ENCODE measurements at regions not wholly inside any gene's neighbourhood (a gene's known extent, or its start where the extent isn't known, plus 50 kb on each side); places are given as distances from the start of the nearest gene placed in this dataset.

DNA sequence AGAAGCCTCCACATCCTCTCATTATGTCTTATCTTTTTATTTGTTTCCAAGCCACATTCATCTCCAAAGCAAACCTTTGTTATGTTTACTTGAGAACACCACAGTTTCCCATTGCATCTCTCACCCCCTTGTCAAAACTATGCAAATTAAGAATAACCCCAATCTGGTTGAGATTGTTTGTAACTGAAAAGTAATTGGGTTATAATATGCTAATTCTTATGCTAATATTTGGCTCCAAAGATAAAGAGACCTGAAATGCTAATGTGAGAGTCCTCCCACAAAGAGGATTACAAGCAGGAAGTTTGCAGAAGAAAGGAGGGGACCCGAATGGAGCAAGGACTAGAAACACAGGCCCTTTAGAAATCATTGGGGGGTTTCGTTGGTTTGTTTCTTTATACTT, 92.9 kb upstream of the UBL3 start:
- Histone ChIP-seq H3K9me3 (ENCODE audit: low read depth, low read length, poor library complexity, severe bottlenecking) (no peaks in the 10 kb centered on the region), H3K4me1 (ENCODE audit: insufficient read depth, low read length, poor library complexity, severe bottlenecking) (no peaks in the 10 kb centered on the region), H3K4me3 (ENCODE audit: low read depth, low read length, poor library complexity, severe bottlenecking) (no peak overlapping the region), H3K27ac (ENCODE audit: low read depth, low read length, poor library complexity, severe bottlenecking) (no peak overlapping the region), H3K36me3 (ENCODE audit: insufficient read depth, low read length, poor library complexity, severe bottlenecking) (no peaks in the 10 kb centered on the region), H3K27me3 (replicated peaks; ENCODE audit: insufficient read depth, low read depth, low read length, poor library complexity) (no peaks in the 10 kb centered on the region)
- CTCF ChIA-PET: no interaction called here
- POLR2A ChIA-PET (ENCODE audit: low non-redundant PET): no interaction called here
- no peak for DNase-seq (ENCODE audit: low spot score)
- TF ChIP-seq EZH2 (IDR thresholded peaks at IDR 0.05; ENCODE audit: borderline replicate concordance, low read depth, low read length, poor library complexity, severe bottlenecking): no peak
- TF ChIP-seq CTCF (conservative IDR thresholded peaks at IDR 0.05; ENCODE audit: low read depth, low read length): no peak
- intact Hi-C loops (cut with micrococcal nuclease; ENCODE audit: unreplicated experiment): no loop called here
- no TSS peak for BruUV-seq (replicated peaks)

DNA sequence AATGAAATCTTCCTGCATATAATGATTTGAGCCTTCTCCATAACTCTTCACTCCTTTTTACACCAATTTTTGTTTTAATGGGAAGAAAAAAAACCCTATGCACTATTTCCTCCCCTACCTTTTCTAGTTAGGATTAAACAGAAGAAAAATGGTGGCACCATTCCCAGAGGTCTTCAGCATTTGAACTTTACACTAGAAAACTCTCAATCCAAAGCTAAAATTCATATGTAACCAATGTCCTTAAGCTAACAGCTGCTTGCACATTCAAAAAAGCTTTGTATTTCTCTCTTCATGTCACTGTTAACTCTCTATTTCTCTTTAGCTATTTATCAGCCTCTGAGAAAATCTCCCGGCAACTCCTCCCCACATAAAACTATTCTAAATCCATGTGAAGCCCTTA, 90.3 kb upstream of the UBL3 start:
- ChIA-PET CTCF (no interaction called here), POLR2A (ENCODE audit: low non-redundant PET) (no interaction called here)
- no peaks in the 10 kb centered on the region for H3K4me1 ChIP-seq (ENCODE audit: insufficient read depth, low read length, poor library complexity, severe bottlenecking)
- no TSS peak for BruUV-seq (replicated peaks)
- TF ChIP-seq EZH2 (IDR thresholded peaks at IDR 0.05; ENCODE audit: borderline replicate concordance, low read depth, low read length, poor library complexity, severe bottlenecking) (no peak), CTCF (conservative IDR thresholded peaks at IDR 0.05; ENCODE audit: low read depth, low read length) (no peak)
- H3K36me3 ChIP-seq (ENCODE audit: insufficient read depth, low read length, poor library complexity, severe bottlenecking): no peaks in the 10 kb centered on the region
- no peaks in the 10 kb centered on the region for H3K27me3 ChIP-seq (replicated peaks; ENCODE audit: insufficient read depth, low read depth, low read length, poor library complexity)
- DNase-seq (ENCODE audit: low spot score): no peak
- no peak overlapping the region for H3K4me3 ChIP-seq (ENCODE audit: low read depth, low read length, poor library complexity, severe bottlenecking)
- intact Hi-C loops (cut with micrococcal nuclease; ENCODE audit: unreplicated experiment): no loop called here
- H3K9me3 ChIP-seq (ENCODE audit: low read depth, low read length, poor library complexity, severe bottlenecking): no peaks in the 10 kb centered on the region
- no peak overlapping the region for H3K27ac ChIP-seq (ENCODE audit: low read depth, low read length, poor library complexity, severe bottlenecking)

GRCh38 chr13:29939158-29939557, 88.7 kb upstream of the UBL3 start:
- Histone ChIP-seq H3K9me3 (ENCODE audit: low read depth, low read length, poor library complexity, severe bottlenecking) (no peaks in the 10 kb centered on the region), H3K27ac (ENCODE audit: low read depth, low read length, poor library complexity, severe bottlenecking) (no peak overlapping the region), H3K36me3 (ENCODE audit: insufficient read depth, low read length, poor library complexity, severe bottlenecking) (no peaks in the 10 kb centered on the region), H3K4me3 (ENCODE audit: low read depth, low read length, poor library complexity, severe bottlenecking) (no peak overlapping the region), H3K27me3 (replicated peaks; ENCODE audit: insufficient read depth, low read depth, low read length, poor library complexity) (no peaks in the 10 kb centered on the region), H3K4me1 (ENCODE audit: insufficient read depth, low read length, poor library complexity, severe bottlenecking) (no peaks in the 10 kb centered on the region)
- BruUV-seq (replicated peaks): no TSS peak
- TF ChIP-seq CTCF (conservative IDR thresholded peaks at IDR 0.05; ENCODE audit: low read depth, low read length) (no peak), EZH2 (IDR thresholded peaks at IDR 0.05; ENCODE audit: borderline replicate concordance, low read depth, low read length, poor library complexity, severe bottlenecking) (no peak)
- DNase-seq (ENCODE audit: low spot score): no peak
- ChIA-PET POLR2A (ENCODE audit: low non-redundant PET) (no interaction called here), CTCF (no interaction called here)
- intact Hi-C loops (cut with micrococcal nuclease; ENCODE audit: unreplicated experiment): no loop called here
